A673 (cell line): ENCODE measurements at regions not wholly inside any gene's neighbourhood (a gene's known extent, or its start where the extent isn't known, plus 50 kb on each side); places are given as distances from the start of the nearest gene placed in this dataset.

Experiments used
- BruUV-seq: library from RNA; stranded (reverse); fragments of 400-500 nt; replicated peaks from 2 replicates; lab custom pipeline; 2021; lab: Mats Ljungman, UMichigan
- CTCF ChIA-PET: fragments of 300-600 bp; sonication (Branson Sonifier 250); formaldehyde crosslinking; loops from one replicate; lab custom pipeline; 2022; ENCODE audit warnings: antibody characterized with exemption; lab: Charles Lee
- POLR2A ChIA-PET: fragments of 300-600 bp; sonication (Branson Sonifier 250); formaldehyde crosslinking; loops from one replicate; lab custom pipeline; 2022; ENCODE audit warnings: antibody characterized with exemption; ENCODE audit not compliant: low non-redundant PET; lab: Charles Lee
- DNase-seq: peaks from one replicate; pipeline ENCODE4 v3.0.0-alpha.2; 2015; ENCODE audit warnings: low spot score
- H3K27ac ChIP-seq: fragments of 200-600 bp; sonication (generic); 2 replicates; pipeline ENCODE4 v1.5.1; 2016; ENCODE audit warnings: mixed run types, low read depth, mild to moderate bottlenecking, mixed read lengths, antibody characterized with exemption, low read length; ENCODE audit not compliant: poor library complexity, severe bottlenecking
- H3K27me3 ChIP-seq: fragments of 200-600 bp; sonication (generic); replicated peaks from 2 replicates; pipeline ENCODE4 v1.6.1; 2017; ENCODE audit warnings: mixed run types, low read depth, mild to moderate bottlenecking, mixed read lengths, antibody characterized with exemption, low read length; ENCODE audit not compliant: insufficient read depth, poor library complexity
- H3K36me3 ChIP-seq: fragments of 200-600 bp; sonication (generic); 2 replicates; pipeline ENCODE4 v1.6.1; 2016; ENCODE audit warnings: mixed run types, mild to moderate bottlenecking, mixed read lengths, antibody characterized with exemption, low read length; ENCODE audit not compliant: insufficient read depth, poor library complexity, severe bottlenecking
- H3K4me1 ChIP-seq: fragments of 200-600 bp; sonication (generic); 2 replicates; pipeline ENCODE4 v1.6.1; 2017; ENCODE audit warnings: mixed run types, mild to moderate bottlenecking, mixed read lengths, antibody characterized with exemption, low read length; ENCODE audit not compliant: insufficient read depth, poor library complexity, severe bottlenecking
- H3K4me3 ChIP-seq: fragments of 200-600 bp; sonication (generic); 2 replicates; pipeline ENCODE4 v1.5.1; 2016; ENCODE audit warnings: low read depth, mixed run types, mild to moderate bottlenecking, mixed read lengths, low read length; ENCODE audit not compliant: poor library complexity, severe bottlenecking
- H3K9me3 ChIP-seq: fragments of 200-600 bp; sonication (generic); 2 replicates; pipeline ENCODE4 v1.6.1; 2016; ENCODE audit warnings: mixed run types, low read depth, mild to moderate bottlenecking, mixed read lengths, antibody characterized with exemption, low read length; ENCODE audit not compliant: poor library complexity, severe bottlenecking
- EZH2 ChIP-seq: fragments of 200-600 bp; sonication (generic); IDR thresholded peaks from 2 replicates; pipeline ENCODE4 v1.6.1; 2017; ENCODE audit warnings: borderline replicate concordance, low read depth, mild to moderate bottlenecking, mixed read lengths, antibody characterized with exemption, low read length; ENCODE audit not compliant: poor library complexity, severe bottlenecking
- intact Hi-C: fragments of 100-400 bp; cut with micrococcal nuclease; formaldehyde crosslinking; loops from one replicate; pipeline ENCODE4 v1.10.0; 2022; ENCODE audit not compliant: unreplicated experiment
- TF ChIP-seq, protein P1 (sequence below): fragments of 300-800, 200-600 bp; sonication (generic); conservative IDR thresholded peaks from 2 replicates; pipeline ENCODE4 v1.5.1; 2017; ENCODE audit warnings: low read depth, mild to moderate bottlenecking, antibody characterized with exemption, low read length, moderate library complexity, mixed read lengths

DNA sequence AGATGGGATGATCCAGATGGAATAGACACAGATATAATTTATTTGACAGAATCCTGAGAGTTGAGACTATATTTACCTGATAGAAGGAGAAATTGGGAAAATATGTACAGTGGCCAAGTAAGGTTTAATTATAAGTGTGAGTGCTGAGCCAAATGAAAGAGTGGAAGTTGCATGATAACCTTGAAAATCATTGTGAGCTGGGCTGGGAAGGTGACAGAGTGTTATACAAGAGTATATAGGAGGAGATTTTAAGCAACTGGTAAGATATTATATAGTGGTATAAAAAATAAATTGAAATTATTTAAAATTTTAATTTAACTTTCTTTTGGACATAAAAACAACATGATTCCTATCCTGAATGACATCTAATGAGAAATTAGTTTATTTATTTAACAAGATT is 340.8 kb downstream of the NUP35 start:
- no peak for TF ChIP-seq EZH2
- TF ChIP-seq, protein P1, sequence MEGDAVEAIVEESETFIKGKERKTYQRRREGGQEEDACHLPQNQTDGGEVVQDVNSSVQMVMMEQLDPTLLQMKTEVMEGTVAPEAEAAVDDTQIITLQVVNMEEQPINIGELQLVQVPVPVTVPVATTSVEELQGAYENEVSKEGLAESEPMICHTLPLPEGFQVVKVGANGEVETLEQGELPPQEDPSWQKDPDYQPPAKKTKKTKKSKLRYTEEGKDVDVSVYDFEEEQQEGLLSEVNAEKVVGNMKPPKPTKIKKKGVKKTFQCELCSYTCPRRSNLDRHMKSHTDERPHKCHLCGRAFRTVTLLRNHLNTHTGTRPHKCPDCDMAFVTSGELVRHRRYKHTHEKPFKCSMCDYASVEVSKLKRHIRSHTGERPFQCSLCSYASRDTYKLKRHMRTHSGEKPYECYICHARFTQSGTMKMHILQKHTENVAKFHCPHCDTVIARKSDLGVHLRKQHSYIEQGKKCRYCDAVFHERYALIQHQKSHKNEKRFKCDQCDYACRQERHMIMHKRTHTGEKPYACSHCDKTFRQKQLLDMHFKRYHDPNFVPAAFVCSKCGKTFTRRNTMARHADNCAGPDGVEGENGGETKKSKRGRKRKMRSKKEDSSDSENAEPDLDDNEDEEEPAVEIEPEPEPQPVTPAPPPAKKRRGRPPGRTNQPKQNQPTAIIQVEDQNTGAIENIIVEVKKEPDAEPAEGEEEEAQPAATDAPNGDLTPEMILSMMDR = no peak
- H3K27me3 ChIP-seq = no peaks in the 10 kb centered on the region
- no peak overlapping the region for H3K4me3 ChIP-seq
- ChIA-PET POLR2A (no interaction called here), CTCF (no interaction called here)
- intact Hi-C loops = no loop called here
- no peak for DNase-seq
- no peak overlapping the region for H3K27ac ChIP-seq
- BruUV-seq = no TSS peak
- no peaks in the 10 kb centered on the region for H3K36me3 ChIP-seq
- H3K4me1 ChIP-seq = no peaks in the 10 kb centered on the region
- no peaks in the 10 kb centered on the region for H3K9me3 ChIP-seq

DNA sequence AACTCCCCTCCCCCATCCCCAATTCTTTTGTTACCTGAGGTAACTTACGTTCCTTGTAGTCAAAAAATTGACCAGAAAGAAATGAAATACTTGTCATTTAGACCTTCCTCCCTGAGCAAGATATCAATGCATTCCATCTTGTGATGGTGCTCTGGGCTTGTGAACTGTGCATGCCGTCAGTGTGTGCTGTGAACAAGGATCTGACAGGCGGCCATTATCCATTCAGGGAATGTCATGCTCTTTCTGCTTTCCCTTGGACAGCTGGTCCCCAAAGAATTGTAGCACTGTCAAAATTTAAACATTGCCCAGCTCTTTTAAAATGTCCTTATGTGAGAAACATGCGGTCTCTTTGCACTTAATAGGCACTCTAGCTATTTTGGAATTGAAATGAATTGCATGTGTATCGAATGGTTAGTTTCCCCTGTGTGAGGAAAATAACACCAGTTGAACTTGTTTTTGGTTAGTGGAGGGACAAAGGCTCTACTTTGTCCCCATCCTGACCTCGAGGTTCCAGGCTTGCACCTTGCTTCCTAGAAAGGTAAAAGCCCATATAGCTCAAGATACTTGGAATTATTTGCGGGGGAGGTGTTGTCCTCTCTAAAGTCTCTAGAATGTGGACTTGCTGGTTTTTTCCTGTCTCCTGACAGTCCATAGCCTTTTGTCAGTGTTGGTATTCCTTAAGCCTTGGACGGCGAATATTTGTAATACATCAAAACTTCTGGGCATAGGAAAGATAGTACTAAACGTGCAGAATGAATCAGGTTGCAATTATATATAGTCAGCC is 350.9 kb downstream of the NUP35 start:
- no peaks in the 10 kb centered on the region for H3K4me1 ChIP-seq
- H3K4me3 ChIP-seq = no peak overlapping the region
- intact Hi-C loops = no loop called here
- H3K27ac ChIP-seq = no peak overlapping the region
- TF ChIP-seq, protein P1 = no peak
- TF ChIP-seq EZH2 = no peak
- POLR2A ChIA-PET = no interaction called here
- no peaks in the 10 kb centered on the region for H3K9me3 ChIP-seq
- no TSS peak for BruUV-seq
- CTCF ChIA-PET = no interaction called here
- no peak for DNase-seq
- H3K27me3 ChIP-seq = no peaks in the 10 kb centered on the region
- no peaks in the 10 kb centered on the region for H3K36me3 ChIP-seq

DNA sequence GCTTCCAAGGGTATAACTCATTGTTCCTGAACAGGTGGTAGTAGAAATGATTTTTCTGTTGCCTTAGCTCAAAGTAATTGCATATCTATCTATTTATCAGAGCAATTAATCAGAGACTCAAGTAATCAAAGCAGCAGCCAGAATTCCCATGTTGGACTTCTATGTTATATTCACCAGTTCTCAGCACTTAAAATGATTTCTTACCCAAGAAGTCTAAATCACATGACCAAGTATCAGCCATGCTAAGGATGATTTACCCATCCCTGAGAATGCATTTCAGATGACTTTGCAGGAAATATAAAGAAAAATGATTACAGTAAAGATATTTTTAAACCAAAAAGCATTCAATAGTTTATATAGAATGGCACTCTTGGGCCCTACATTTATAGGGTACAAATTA is 352.2 kb downstream of the NUP35 start:
- TF ChIP-seq EZH2 = no peak
- TF ChIP-seq, protein P1 = no peak
- ChIA-PET CTCF (no interaction called here), POLR2A (no interaction called here)
- H3K36me3 ChIP-seq = no peaks in the 10 kb centered on the region
- H3K27me3 ChIP-seq = no peaks in the 10 kb centered on the region
- H3K4me1 ChIP-seq = no peaks in the 10 kb centered on the region
- no peak overlapping the region for H3K27ac ChIP-seq
- no peaks in the 10 kb centered on the region for H3K9me3 ChIP-seq
- no TSS peak for BruUV-seq
- H3K4me3 ChIP-seq = no peak overlapping the region
- DNase-seq = no peak
- intact Hi-C loops = no loop called here
